ENCODE measurements at regions not wholly inside any gene's neighbourhood (a gene's known extent, or its start where the extent isn't known, plus 50 kb on each side); places are given as distances from the start of the nearest gene placed in this dataset.

- no peak for TF ChIP-seq CTCF (conservative IDR thresholded peaks at IDR 0.05; ENCODE audit: low read depth, low read length)
- H2AFZ ChIP-seq (ENCODE audit: low read depth), result no peak overlapping the region
- no peaks in the 10 kb centered on the region for H4K20me1 ChIP-seq (ENCODE audit: insufficient read depth)
- H3K4me2 ChIP-seq, result no peak overlapping the region
- H3K27me3 ChIP-seq (ENCODE audit: insufficient read depth, low read depth), result no peaks in the 10 kb centered on the region
- no peak overlapping the region for H3K27ac ChIP-seq
- H3K9ac ChIP-seq, result no peak overlapping the region
- H3K4me1 ChIP-seq (ENCODE audit: low read depth, poor library complexity, severe bottlenecking), result no peaks in the 10 kb centered on the region
- H3K79me2 ChIP-seq (ENCODE audit: insufficient read depth, low read depth), result no peaks in the 10 kb centered on the region
- no peak overlapping the region for H3K4me3 ChIP-seq (IDR thresholded peaks at IDR 0.05; ENCODE audit: insufficient read depth, low read depth, low read length)
- H3K36me3 ChIP-seq (ENCODE audit: insufficient read depth), result no peaks in the 10 kb centered on the region
These were observed 372.0 kb downstream of the CDH9 start for GRCh38 chr5:26666371-26666770.

GRCh38 chr5:26663500-26663899, 374.9 kb downstream of the CDH9 start:
- TF ChIP-seq CTCF (conservative IDR thresholded peaks at IDR 0.05; ENCODE audit: low read depth, low read length), result no peak
- no peaks in the 10 kb centered on the region for H3K36me3 ChIP-seq (ENCODE audit: insufficient read depth)
- H3K27me3 ChIP-seq (ENCODE audit: insufficient read depth, low read depth), result no peaks in the 10 kb centered on the region
- H2AFZ ChIP-seq (ENCODE audit: low read depth), result no peak overlapping the region
- no peaks in the 10 kb centered on the region for H4K20me1 ChIP-seq (ENCODE audit: insufficient read depth)
- no peaks in the 10 kb centered on the region for H3K4me1 ChIP-seq (ENCODE audit: low read depth, poor library complexity, severe bottlenecking)
- H3K27ac ChIP-seq, result no peak overlapping the region
- H3K4me3 ChIP-seq (IDR thresholded peaks at IDR 0.05; ENCODE audit: insufficient read depth, low read depth, low read length), result no peak overlapping the region
- H3K79me2 ChIP-seq (ENCODE audit: insufficient read depth, low read depth), result no peaks in the 10 kb centered on the region
- H3K4me2 ChIP-seq, result no peak overlapping the region
- H3K9ac ChIP-seq, result no peak overlapping the region

- Histone ChIP-seq H3K27ac (no peak overlapping the region), H3K9ac (no peak overlapping the region), H3K79me2 (ENCODE audit: insufficient read depth, low read depth) (no peaks in the 10 kb centered on the region), H3K36me3 (ENCODE audit: insufficient read depth) (no peaks in the 10 kb centered on the region), H4K20me1 (ENCODE audit: insufficient read depth) (no peaks in the 10 kb centered on the region), H3K27me3 (ENCODE audit: insufficient read depth, low read depth) (no peaks in the 10 kb centered on the region), H3K4me1 (ENCODE audit: low read depth, poor library complexity, severe bottlenecking) (no peaks in the 10 kb centered on the region), H3K4me2 (no peak overlapping the region), H2AFZ (ENCODE audit: low read depth) (no peak overlapping the region), H3K4me3 (IDR thresholded peaks at IDR 0.05; ENCODE audit: insufficient read depth, low read depth, low read length) (no peak overlapping the region)
- no peak for TF ChIP-seq CTCF (conservative IDR thresholded peaks at IDR 0.05; ENCODE audit: low read depth, low read length)
These were observed 375.5 kb downstream of the CDH9 start for GRCh38 chr5:26662806-26663360.

GRCh38 chr5:26660116-26660515, 378.3 kb downstream of the CDH9 start:
- no peaks in the 10 kb centered on the region for H4K20me1 ChIP-seq (ENCODE audit: insufficient read depth)
- no peak overlapping the region for H3K4me2 ChIP-seq
- no peaks in the 10 kb centered on the region for H3K4me1 ChIP-seq (ENCODE audit: low read depth, poor library complexity, severe bottlenecking)
- no peak for TF ChIP-seq CTCF (conservative IDR thresholded peaks at IDR 0.05; ENCODE audit: low read depth, low read length)
- H3K4me3 ChIP-seq (IDR thresholded peaks at IDR 0.05; ENCODE audit: insufficient read depth, low read depth, low read length), result no peak overlapping the region
- no peak overlapping the region for H3K27ac ChIP-seq
- no peak overlapping the region for H3K9ac ChIP-seq
- H2AFZ ChIP-seq (ENCODE audit: low read depth), result no peak overlapping the region
- no peaks in the 10 kb centered on the region for H3K36me3 ChIP-seq (ENCODE audit: insufficient read depth)
- no peaks in the 10 kb centered on the region for H3K27me3 ChIP-seq (ENCODE audit: insufficient read depth, low read depth)
- H3K79me2 ChIP-seq (ENCODE audit: insufficient read depth, low read depth), result no peaks in the 10 kb centered on the region
